Erythroblast (primary cell): ENCODE measurements at regions not wholly inside any gene's neighbourhood (a gene's known extent, or its start where the extent isn't known, plus 50 kb on each side); places are given as distances from the start of the nearest gene placed in this dataset.
A peak's percentile ranks its signal among the peaks of the same experiment; 100 is the strongest.

Experiments used
- DNase-seq, 2 experiments: peaks; one replicate each; lab custom pipeline; 2025; lab: John Stamatoyannopoulos, UW
- GATA1 ChIP-seq: IDR thresholded peaks from 2 replicates; pipeline ENCODE4 v1.6.1; 2011; ENCODE audit warnings: low read depth, mild to moderate bottlenecking, control low read depth, low read length, moderate library complexity
- POLR2A ChIP-seq: IDR thresholded peaks from 2 replicates; pipeline ENCODE4 v1.6.1; 2011; ENCODE audit warnings: mild to moderate bottlenecking, low read length

GRCh38 chr5:30100148-30100713 is 1093.3 kb upstream of the CDH6 start:
- TF ChIP-seq POLR2A (no peak), GATA1 (no peak)
- no peak for DNase-seq

GRCh38 chr5:30099634-30100033 is 1093.9 kb upstream of the CDH6 start:
- TF ChIP-seq GATA1, result no peak
- TF ChIP-seq POLR2A, result no peak
- DNase-seq, result no peak

DNA sequence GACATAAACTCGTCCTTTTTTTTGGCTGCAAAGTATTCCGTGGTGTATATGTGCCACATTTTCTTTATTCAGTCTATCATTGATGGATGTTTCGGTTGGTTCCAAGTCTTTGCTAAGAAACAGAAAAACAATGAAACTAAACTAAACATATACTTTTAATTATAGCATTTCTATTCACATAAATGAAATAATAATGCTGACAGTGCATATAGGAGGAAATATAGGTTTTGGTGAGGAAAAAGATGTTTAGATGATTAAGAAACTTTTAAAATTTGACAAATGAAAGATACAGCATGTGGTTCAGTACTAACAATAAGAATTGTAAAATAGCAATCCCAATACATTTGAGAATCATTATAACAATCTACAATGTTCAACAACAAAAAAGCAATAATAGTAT is 1094.5 kb upstream of the CDH6 start:
- no peak for DNase-seq
- TF ChIP-seq GATA1, result no peak
- TF ChIP-seq POLR2A, result no peak

GRCh38 chr5:30092548-30092947 is 1100.9 kb upstream of the CDH6 start:
- DNase-seq, result no peak
- TF ChIP-seq POLR2A, result no peak
- TF ChIP-seq GATA1, result no peak

GRCh38 chr5:30069441-30070263 is 1123.8 kb upstream of the CDH6 start:
- no peak for DNase-seq
- TF ChIP-seq POLR2A (no peak), GATA1 (no peak)

GRCh38 chr5:30063503-30063902 is 1130.0 kb upstream of the CDH6 start:
- TF ChIP-seq POLR2A, result no peak
- no peak for TF ChIP-seq GATA1
- no peak for DNase-seq

GRCh38 chr5:30051976-30052375 is 1141.5 kb upstream of the CDH6 start:
- DNase-seq, result no peak
- no peak for TF ChIP-seq POLR2A
- TF ChIP-seq GATA1, result no peak

DNA sequence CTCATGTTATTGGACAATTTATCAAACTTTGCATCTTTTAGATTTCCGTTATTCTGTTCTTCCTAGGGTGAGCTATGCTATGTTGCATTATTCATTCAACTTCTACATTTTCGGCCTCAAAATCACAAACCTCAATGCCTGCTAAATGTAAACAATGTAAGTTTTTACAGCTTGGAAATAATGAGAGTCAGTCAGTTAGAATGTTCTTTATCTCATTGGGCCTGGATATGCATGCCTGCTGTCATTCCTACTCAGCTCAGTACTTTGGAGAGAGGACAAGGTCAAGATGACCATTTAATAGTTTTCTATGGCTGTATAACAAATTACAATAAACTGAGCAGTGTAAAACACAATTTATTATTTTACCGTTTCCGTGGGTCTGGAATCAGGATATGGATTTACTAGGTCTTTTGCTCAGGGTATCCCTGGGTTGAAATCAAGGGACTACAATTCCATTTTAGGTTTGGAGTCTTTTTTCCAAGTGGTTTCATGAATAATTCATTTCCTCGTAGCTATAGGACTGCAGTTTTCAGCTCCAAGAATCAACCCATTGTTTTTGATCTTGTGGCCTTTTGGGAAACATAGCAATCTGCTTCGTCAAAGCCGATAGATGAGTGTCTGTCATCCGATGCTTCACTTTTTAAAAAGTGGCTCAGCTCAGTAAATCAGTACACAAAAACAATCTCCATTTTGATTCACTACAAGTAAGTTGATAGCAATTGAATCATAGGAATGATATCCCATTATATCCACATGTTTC is 1143.2 kb upstream of the CDH6 start:
- DNase-seq, result no peak
- TF ChIP-seq POLR2A (no peak), GATA1 (no peak)

- no peak for TF ChIP-seq POLR2A
- TF ChIP-seq GATA1, result no peak
- DNase-seq, result no peak
Measured at GRCh38 chr5:30042677-30043076, 1150.8 kb upstream of the CDH6 start.

GRCh38 chr5:30041831-30042385 is 1151.6 kb upstream of the CDH6 start:
- no peak for TF ChIP-seq POLR2A
- TF ChIP-seq GATA1, result no peak
- DNase-seq, result no peak

- DNase-seq, result no peak
- no peak for TF ChIP-seq POLR2A
- TF ChIP-seq GATA1, result no peak
Measured at GRCh38 chr5:30041291-30041690, 1152.2 kb upstream of the CDH6 start.

DNA sequence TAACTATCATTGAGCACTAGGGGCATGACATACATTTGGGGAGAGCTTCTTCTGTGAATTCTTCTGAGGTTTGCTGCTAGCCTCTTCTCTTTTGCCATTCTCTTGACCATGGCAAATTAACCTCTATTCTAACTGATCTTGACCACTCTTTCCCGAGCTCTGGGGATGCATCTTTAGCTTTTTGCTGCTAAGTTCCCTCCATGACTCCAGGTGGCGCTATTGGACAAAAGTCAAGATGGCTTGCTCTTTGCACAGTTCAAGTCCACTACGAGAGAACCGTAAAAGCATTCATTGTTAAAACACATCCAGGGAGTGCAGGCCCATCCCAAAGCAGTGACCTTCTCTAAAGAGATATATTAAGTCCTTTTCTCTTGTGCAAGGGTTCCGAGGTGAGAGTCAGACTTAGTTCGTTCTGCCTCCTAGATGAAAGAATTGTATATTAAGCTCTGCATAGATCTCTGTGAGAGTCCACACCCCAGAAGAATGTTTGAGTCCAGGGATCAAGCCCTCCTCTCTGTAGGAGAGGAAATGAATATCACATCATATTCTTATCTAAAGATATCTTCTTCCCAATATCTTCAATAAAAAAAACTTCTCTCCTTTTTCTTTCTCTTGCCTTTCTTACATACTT is 1152.9 kb upstream of the CDH6 start:
- DNase-seq, result peak; percentile 66 to 79

DNA sequence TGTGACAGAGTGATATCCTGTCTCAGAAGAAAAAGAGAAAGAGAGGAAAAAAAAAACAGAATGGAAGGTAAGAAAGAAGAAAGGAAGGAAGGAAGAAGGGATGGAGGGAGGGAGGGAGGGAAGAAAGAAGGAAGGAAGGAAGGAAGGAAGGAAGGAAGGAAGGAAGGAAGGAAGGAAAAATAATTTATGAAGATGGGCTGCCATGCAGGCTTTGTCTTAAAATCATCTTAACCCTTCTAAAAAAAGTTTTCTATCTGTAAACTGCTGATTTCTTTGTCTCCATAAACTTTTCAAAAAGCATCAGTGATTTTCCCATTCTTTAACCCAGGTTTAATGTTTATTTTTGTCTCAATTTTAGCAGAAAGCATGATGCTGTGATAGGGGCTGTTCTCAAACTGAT is 1154.1 kb upstream of the CDH6 start:
- TF ChIP-seq GATA1, result no peak
- no peak for TF ChIP-seq POLR2A
- DNase-seq, result no peak

More for the DNA sequence above, 1152.9 kb upstream of the CDH6 start:
- TF ChIP-seq POLR2A (no peak), GATA1 (no peak)
